SKM-1 (cell line): ENCODE measurements at regions not wholly inside any gene's neighbourhood (a gene's known extent, or its start where the extent isn't known, plus 50 kb on each side); places are given as distances from the start of the nearest gene placed in this dataset.

ENCODE experiments used
- DNase-seq: peaks from one replicate; lab custom pipeline; 2025; ENCODE audit not compliant: unreplicated experiment; lab: John Stamatoyannopoulos, UW

DNA sequence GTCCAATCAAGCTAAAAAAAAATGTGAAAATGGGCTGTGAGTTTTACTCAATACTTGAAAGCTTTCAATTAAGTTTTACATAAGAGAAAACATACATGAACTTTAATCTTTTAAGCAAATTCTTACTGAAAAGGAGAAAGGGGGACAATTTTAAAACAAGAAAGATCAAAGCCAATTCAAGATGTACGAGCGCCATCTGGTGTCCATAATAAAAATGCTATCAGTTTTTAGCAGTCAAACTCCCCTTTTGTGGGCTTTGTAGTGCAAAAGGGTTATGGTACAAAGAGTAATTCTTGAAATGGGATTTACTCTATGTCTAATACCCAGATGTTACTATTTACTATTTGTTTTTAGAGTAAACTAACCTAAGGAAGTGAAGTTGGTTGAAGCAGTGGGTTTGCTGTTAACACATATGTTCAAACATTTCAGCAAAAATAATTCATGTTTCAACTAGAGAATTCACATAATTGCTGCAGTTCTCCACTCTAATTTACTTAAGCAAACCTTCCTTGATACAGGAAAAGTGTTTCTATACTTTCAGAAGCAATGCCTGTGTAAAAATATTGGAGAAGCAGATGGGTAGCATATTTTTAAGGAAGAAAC is 228.2 kb upstream of the TYRP1 start:
- peak; percentile 41 for DNase-seq

DNA sequence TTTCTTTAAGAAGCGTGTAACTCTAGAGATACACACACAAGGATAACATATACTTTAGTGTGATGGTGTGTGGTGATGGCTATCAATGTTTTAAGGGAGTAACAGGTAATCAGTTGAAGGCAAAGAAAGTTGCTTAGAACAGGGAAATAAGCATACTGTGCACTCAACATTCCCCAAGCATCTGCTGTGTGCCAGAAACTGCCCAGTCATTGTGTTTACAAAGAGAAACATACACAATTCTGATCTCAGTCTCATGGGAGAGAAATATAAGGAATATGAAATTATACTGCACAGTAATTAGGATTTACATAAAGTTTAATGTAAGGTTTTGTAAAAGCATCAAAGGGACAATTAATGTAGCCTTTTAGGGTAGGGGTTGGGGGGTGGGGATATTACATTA is 224.1 kb upstream of the TYRP1 start:
- DNase-seq: no peak

DNA sequence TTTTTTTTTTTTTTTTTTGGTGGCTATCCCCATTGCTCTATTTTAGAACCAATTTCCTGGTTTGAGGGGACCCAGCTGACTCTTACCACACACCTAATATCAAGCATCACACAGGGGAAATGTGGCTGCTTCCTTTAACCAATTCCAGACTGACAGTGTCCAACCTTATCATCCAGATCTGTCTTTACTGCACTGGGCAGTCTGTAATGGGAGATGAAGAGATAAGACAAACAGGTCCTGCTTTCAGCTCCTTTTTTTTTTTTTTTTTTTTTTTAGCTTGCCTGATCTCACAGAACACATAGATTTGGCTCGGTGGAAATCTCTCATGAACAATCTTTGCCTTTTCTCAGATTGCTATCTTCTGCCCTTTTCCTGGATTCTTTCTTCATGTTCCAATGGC is 198.8 kb upstream of the TYRP1 start:
- no peak for DNase-seq

- no peak for DNase-seq
These were observed 195.4 kb upstream of the TYRP1 start for GRCh38 chr9:12497790-12498189.

- no peak for DNase-seq
These were observed 190.7 kb upstream of the TYRP1 start for GRCh38 chr9:12502520-12502919.

DNA sequence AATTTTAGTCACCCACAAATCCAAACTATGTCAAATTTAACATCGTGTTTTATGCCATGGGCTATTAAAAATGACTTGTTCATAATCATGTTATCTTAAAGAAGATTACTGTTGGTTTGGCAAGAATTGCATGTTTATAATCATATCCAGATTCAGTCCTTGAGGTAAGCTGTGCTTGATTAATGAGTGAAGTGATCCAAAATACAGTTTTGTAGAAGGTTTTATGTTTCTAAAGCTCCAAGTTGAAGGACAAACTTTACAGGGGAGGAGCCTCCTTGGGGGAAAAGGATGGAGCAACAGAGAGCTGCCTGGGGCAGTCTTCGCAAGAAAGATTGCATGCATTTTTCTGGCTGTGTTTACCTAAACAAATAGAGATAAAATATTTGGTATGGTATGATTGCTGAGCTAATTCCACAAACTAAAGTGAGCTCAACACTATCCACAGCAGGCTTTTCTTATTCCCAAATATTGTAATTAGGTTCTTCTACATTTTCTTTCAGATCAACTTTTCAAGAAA is 189.5 kb upstream of the TYRP1 start:
- no peak for DNase-seq

DNA sequence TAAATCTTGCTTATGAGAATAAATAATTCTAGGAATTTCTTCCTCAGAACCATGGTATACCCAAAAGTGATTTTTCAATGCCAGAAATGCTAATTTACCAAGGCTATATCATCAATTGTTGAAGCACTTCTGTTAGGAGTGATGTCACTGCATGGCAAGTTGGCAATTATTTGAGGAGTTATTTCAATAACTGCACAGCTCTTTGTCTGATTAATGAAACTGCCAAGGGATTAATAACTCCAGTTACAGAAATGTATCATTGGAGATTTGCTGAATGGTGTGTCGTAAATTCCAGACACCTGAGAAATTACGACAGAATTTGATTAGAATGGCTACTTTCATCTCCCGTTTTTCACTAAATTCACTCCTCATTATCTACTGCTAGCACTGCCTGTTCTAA is 182.6 kb upstream of the TYRP1 start:
- no peak for DNase-seq

- DNase-seq: no peak
These were observed 181.5 kb upstream of the TYRP1 start for GRCh38 chr9:12511726-12512125.

DNA sequence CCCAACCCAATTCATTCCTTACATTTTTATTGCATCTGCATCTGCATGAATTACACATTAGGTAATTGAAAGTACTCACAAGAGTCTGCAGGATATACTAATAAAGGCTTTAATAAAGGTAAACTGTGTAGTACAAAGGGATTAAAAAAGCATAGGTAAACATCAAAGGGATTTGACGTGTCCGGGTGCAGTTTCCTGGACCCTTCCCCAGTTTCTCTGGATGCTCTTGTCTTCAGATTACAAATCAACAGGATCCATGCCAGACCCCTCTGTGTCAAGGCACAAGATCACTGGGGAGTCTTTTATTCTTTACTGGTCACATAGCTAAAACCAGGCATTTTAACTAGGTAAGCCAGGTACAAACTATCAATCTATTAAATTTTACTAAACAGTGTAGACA is 177.2 kb upstream of the TYRP1 start:
- no peak for DNase-seq

DNA sequence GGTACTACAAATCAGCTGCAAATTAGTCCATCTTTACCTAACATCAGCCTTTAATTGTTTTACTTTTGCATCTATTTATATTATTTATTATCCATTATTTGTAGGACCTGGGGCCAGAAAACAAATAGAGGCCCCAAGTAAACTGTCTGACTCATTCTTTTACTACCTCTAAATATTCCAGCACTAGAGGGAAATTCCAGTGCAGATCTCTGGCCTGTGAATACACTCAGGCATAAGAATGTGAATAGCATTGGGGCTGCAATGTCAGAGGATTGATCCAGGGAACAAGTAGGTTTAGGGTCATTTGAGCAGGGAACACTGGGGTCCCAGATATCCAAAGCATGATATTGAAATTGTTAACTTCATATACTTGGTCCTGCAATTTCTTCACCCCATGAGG is 176.6 kb upstream of the TYRP1 start:
- DNase-seq: no peak

DNA sequence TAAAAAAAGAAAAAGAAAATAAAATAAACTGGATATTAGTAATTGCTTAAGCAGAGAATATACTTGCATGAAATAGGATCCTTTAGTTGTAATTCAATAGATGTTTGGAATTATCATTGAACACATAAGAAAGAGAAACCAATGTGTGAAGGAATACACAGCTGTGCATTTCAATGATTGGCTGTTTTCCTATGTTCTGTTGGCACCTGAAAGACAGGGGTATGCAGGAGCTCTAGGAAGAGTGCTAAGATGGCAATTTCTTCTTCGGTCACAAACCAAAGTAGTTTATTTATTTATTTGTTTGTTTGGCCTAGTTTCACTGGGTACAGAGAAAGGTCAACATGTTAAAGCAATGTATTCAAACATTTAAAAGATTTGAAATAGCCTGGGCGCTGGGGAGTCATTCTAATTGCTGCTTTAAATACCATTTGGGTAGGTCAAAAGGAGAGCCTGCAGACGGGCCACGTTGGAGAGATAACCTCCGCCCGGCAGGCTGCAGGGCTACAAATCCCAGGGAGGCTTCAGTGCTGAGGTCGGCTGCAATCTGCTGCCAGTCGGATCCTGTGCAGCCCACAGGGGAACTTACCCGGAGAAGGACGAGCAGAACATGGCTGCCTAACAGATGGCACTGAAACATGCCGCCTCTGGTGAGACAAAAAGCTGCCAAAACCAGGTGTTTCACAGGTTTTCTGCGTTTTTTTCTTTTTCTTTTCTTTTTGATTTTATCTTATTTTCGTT is 154.2 kb upstream of the TYRP1 start:
- DNase-seq: no peak

- no peak for DNase-seq
These were observed 153.6 kb upstream of the TYRP1 start for GRCh38 chr9:12539580-12539975.

GRCh38 chr9:12544700-12545099 is 148.5 kb upstream of the TYRP1 start:
- DNase-seq: no peak

DNA sequence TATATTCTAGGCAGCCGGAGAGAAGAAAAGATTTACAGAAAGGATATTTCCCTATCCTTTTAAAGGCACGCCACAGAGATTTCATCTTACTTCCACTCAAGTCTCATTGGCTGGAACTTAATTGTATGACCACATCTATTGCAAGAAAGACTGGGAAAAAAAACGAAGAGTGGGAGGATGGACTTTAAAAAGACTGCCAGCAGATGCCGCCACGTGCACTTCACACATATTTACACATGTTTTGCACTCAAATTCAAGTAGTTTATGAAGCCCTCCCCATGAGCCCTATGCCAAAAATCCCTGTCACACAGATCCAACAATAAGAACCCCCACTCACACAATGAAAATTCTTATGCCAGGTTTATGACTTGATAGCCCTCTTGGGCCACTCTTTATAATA is 138.5 kb upstream of the TYRP1 start:
- DNase-seq: no peak

- DNase-seq: no peak
These were observed 126.6 kb upstream of the TYRP1 start for GRCh38 chr9:12566404-12567090.

DNA sequence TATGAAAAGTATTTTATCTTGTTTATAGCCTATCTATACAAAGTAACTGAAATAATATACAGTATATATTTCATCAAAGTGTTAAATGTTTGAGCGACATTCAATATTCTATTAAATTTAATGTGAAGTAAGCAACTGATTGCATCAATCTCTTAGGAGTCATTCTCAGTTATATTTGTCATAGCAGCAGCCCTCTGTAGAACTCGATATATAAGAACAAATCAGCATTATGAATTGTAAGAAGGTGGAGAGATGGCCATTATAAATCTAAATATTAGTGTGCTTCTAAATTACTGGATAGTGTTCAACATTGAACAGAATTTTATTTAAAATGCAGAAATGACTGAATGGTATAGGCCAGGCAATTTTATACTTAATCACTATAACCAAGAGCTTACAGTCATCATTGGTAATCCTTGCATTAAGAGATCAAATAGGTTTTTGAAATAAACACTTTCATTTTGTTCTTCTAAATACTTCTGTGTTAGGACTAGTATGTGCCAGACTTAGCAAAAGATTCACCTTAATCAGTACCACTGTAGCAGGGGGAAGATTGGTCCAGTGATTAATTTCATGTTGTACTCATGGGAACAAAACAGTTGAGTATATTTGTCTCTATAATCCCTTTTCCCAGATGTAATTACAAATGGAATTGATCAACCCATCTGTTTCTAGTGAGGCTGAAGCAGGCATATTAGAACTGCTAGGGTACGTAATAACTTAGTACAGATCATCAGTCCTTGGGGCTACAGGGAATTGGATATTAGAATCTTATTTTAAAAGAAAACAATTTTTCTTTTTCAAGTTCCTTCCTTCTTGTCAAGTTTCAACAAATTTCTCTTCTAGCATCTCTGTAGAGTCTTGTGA is 108.3 kb upstream of the TYRP1 start:
- DNase-seq: no peak

- no peak for DNase-seq
These were observed 97.8 kb upstream of the TYRP1 start for GRCh38 chr9:12595400-12595799.

GRCh38 chr9:12604164-12604821 is 88.9 kb upstream of the TYRP1 start:
- no peak for DNase-seq

DNA sequence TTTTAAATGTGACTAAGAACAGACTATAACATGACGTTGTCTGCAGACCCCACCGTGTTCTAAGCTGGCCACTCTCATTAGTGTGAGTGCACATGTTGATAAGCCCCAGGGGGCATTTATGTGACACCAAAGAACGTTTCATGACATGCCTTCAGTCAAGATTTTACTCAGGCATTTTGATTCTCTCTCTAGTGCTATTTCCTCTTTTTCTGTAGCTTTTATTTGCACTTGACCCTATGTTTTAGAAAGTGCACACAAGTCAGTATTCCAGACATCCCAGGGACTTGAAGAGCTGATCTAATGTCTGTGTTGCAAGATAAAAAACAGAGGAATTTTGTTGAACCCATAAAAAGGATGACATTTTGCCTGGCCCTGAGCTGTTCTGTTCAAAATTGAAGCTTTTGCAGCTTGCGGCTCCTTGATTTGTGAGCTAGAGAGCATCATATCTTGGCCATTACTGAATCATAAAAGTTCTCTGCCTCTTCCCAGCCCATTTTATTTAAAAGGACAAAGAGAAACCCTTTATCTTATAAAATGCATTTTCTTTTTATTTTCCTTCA is 80.9 kb upstream of the TYRP1 start:
- no peak for DNase-seq

- no peak for DNase-seq
These were observed 80.1 kb upstream of the TYRP1 start for GRCh38 chr9:12613071-12613470.
